ENCODE measurements at regions not wholly inside any gene's neighbourhood (a gene's known extent, or its start where the extent isn't known, plus 50 kb on each side); places are given as distances from the start of the nearest gene placed in this dataset.

DNA sequence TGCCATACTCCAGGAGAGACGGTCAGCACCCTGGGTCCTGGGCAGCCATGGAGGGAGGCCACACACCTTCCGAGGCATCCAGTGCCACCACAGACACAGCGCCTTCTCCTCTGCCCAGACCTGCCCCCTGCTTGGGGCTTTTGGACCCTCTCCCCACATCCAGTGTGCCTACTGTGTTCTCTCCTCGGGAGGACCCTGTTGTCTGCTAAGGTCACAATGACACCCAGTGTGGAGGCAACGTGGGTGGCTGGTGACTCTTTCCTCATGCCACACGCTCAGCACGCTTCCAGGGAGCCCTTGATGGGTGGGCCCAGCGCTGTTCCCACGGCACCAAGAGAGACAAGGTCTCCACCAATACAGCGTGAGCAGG is 251.9 kb downstream of the EIPR1 start:
- TF ChIP-seq, protein P1, sequence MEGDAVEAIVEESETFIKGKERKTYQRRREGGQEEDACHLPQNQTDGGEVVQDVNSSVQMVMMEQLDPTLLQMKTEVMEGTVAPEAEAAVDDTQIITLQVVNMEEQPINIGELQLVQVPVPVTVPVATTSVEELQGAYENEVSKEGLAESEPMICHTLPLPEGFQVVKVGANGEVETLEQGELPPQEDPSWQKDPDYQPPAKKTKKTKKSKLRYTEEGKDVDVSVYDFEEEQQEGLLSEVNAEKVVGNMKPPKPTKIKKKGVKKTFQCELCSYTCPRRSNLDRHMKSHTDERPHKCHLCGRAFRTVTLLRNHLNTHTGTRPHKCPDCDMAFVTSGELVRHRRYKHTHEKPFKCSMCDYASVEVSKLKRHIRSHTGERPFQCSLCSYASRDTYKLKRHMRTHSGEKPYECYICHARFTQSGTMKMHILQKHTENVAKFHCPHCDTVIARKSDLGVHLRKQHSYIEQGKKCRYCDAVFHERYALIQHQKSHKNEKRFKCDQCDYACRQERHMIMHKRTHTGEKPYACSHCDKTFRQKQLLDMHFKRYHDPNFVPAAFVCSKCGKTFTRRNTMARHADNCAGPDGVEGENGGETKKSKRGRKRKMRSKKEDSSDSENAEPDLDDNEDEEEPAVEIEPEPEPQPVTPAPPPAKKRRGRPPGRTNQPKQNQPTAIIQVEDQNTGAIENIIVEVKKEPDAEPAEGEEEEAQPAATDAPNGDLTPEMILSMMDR (IDR thresholded peaks at IDR 0.05; ENCODE audit: low read depth, low read length, poor library complexity, severe bottlenecking): no peak
- no peak for TF ChIP-seq EZH2phosphoT487 (IDR thresholded peaks at IDR 0.05; ENCODE audit: borderline replicate concordance, low read length)

All from DOHH2 (cell line).